PC-9 (cell line): ENCODE measurements at regions not wholly inside any gene's neighbourhood (a gene's known extent, or its start where the extent isn't known, plus 50 kb on each side); places are given as distances from the start of the nearest gene placed in this dataset.

Source experiments
- BruUV-seq: library from RNA; stranded (reverse); fragments of 400-500 nt; replicated peaks from 2 replicates; lab custom pipeline; 2021; lab: Mats Ljungman, UMichigan
- CTCF ChIA-PET: fragments of 300-600 bp; sonication (Branson Sonifier 250); formaldehyde crosslinking; loops from one replicate; lab custom pipeline; 2022; ENCODE audit warnings: antibody characterized with exemption; lab: Charles Lee
- POLR2A ChIA-PET: fragments of 300-600 bp; sonication (Branson Sonifier 250); formaldehyde crosslinking; loops from one replicate; lab custom pipeline; 2022; ENCODE audit warnings: antibody characterized with exemption; ENCODE audit not compliant: unreplicated experiment; lab: Charles Lee
- DNase-seq, 2 experiments: peaks; one replicate each; pipeline versions ENCODE4 v3.0.0 to v3.0.0-alpha.2; 2015 to 2022; ENCODE audit warnings: mixed read lengths in 1 of 2
- H2AFZ ChIP-seq: fragments of 200-600 bp; sonication (generic); 2 replicates; pipeline ENCODE4 v1.8.1; 2017; ENCODE audit warnings: antibody characterized with exemption
- H3F3A ChIP-seq: fragments of 200-600 bp; sonication (generic); 2 replicates; pipeline ENCODE4 v1.8.1; 2017; ENCODE audit warnings: antibody characterized with exemption, mild to moderate bottlenecking, low read depth; ENCODE audit not compliant: insufficient read depth
- H3K27ac ChIP-seq: fragments of 200-600 bp; sonication (generic); 2 replicates; pipeline ENCODE4 v1.6.1; 2016; ENCODE audit warnings: mixed run types
- H3K27me3 ChIP-seq: fragments of 200-600 bp; sonication (generic); 2 replicates; pipeline ENCODE4 v1.6.1; 2016; ENCODE audit warnings: low read depth, mixed run types; ENCODE audit not compliant: insufficient read depth
- H3K36me3 ChIP-seq: fragments of 200-600 bp; sonication (generic); 2 replicates; pipeline ENCODE4 v1.6.1; 2016; ENCODE audit warnings: low read depth, mixed run types
- H3K4me1 ChIP-seq: fragments of 200-600 bp; sonication (generic); replicated peaks from 2 replicates; pipeline ENCODE4 v1.6.1; 2016; ENCODE audit warnings: mixed run types; ENCODE audit not compliant: insufficient read depth
- H3K4me2 ChIP-seq: fragments of 200-600 bp; sonication (generic); 2 replicates; pipeline ENCODE4 v1.6.1; 2017; ENCODE audit warnings: mixed run types
- H3K4me3 ChIP-seq: fragments of 200-600 bp; sonication (generic); 2 replicates; pipeline ENCODE4 v1.6.1; 2016; ENCODE audit warnings: mixed run types
- H3K79me2 ChIP-seq: fragments of 200-600 bp; sonication (generic); 2 replicates; pipeline ENCODE4 v1.6.1; 2017; ENCODE audit warnings: low read depth, mixed run types
- H3K9me2 ChIP-seq: fragments of 200-600 bp; sonication (generic); 2 replicates; pipeline ENCODE4 v1.8.1; 2017; ENCODE audit warnings: mild to moderate bottlenecking; ENCODE audit not compliant: insufficient read depth
- H3K9me3 ChIP-seq: fragments of 200-600 bp; sonication (generic); 2 replicates; pipeline ENCODE4 v1.8.1; 2016; ENCODE audit warnings: low read depth; ENCODE audit not compliant: insufficient read depth
- H4K20me1 ChIP-seq: fragments of 200-600 bp; sonication (generic); 2 replicates; pipeline ENCODE4 v1.8.1; 2017; ENCODE audit not compliant: insufficient read depth
- EZH2 ChIP-seq: fragments of 200-600 bp; sonication (generic); IDR thresholded peaks from 2 replicates; pipeline ENCODE4 v1.8.0; 2017; ENCODE audit warnings: antibody characterized with exemption, low read depth
- intact Hi-C: fragments of 100-400 bp; cut with micrococcal nuclease; formaldehyde crosslinking; loops from one replicate; pipeline ENCODE4 v1.10.0; 2022; ENCODE audit not compliant: unreplicated experiment
- TF ChIP-seq, protein P1 (sequence below): fragments of 200-600 bp; sonication (generic); conservative IDR thresholded peaks from 2 replicates; pipeline ENCODE4 v1.6.1; 2017; ENCODE audit warnings: mixed run types, antibody characterized with exemption, mild to moderate bottlenecking, moderate library complexity

- Histone ChIP-seq H3K36me3 (no peaks in the 10 kb centered on the region), H3K4me3 (no peak overlapping the region), H3K9me3 (no peaks in the 10 kb centered on the region), H2AFZ (no peak overlapping the region), H3K27ac (no peak overlapping the region), H4K20me1 (no peaks in the 10 kb centered on the region), H3K4me2 (no peak overlapping the region), H3K79me2 (no peaks in the 10 kb centered on the region), H3F3A (no peaks in the 10 kb centered on the region), H3K27me3 (no peaks in the 10 kb centered on the region), H3K9me2 (no peaks in the 10 kb centered on the region), H3K4me1 (no peaks in the 10 kb centered on the region)
- no peak for DNase-seq
- intact Hi-C loops = no loop called here
- TF ChIP-seq EZH2 = no peak
- TF ChIP-seq, protein P1, sequence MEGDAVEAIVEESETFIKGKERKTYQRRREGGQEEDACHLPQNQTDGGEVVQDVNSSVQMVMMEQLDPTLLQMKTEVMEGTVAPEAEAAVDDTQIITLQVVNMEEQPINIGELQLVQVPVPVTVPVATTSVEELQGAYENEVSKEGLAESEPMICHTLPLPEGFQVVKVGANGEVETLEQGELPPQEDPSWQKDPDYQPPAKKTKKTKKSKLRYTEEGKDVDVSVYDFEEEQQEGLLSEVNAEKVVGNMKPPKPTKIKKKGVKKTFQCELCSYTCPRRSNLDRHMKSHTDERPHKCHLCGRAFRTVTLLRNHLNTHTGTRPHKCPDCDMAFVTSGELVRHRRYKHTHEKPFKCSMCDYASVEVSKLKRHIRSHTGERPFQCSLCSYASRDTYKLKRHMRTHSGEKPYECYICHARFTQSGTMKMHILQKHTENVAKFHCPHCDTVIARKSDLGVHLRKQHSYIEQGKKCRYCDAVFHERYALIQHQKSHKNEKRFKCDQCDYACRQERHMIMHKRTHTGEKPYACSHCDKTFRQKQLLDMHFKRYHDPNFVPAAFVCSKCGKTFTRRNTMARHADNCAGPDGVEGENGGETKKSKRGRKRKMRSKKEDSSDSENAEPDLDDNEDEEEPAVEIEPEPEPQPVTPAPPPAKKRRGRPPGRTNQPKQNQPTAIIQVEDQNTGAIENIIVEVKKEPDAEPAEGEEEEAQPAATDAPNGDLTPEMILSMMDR = no peak
- BruUV-seq = no TSS peak
- CTCF ChIA-PET = no interaction called here
- POLR2A ChIA-PET = no interaction called here
Measured at GRCh38 chr13:63942372-63942771, 2526.7 kb upstream of the PCDH20 start.

GRCh38 chr13:63938851-63939250, 2523.2 kb upstream of the PCDH20 start:
- ChIA-PET POLR2A (no interaction called here), CTCF (no interaction called here)
- H3K4me3 ChIP-seq = no peak overlapping the region
- no peaks in the 10 kb centered on the region for H4K20me1 ChIP-seq
- H3K36me3 ChIP-seq = no peaks in the 10 kb centered on the region
- H3K4me1 ChIP-seq = no peaks in the 10 kb centered on the region
- no peak overlapping the region for H2AFZ ChIP-seq
- H3F3A ChIP-seq = no peaks in the 10 kb centered on the region
- no peaks in the 10 kb centered on the region for H3K79me2 ChIP-seq
- DNase-seq = no peak
- no peak overlapping the region for H3K27ac ChIP-seq
- intact Hi-C loops = no loop called here
- H3K4me2 ChIP-seq = no peak overlapping the region
- BruUV-seq = no TSS peak
- no peak for TF ChIP-seq EZH2
- TF ChIP-seq, protein P1 = no peak
- no peaks in the 10 kb centered on the region for H3K9me2 ChIP-seq
- H3K27me3 ChIP-seq = no peaks in the 10 kb centered on the region
- no peaks in the 10 kb centered on the region for H3K9me3 ChIP-seq

- Histone ChIP-seq H4K20me1 (no peaks in the 10 kb centered on the region), H3K9me3 (no peaks in the 10 kb centered on the region; the same call in 1 of the 2 replicates), H3K4me2 (no peak overlapping the region), H2AFZ (no peak overlapping the region), H3F3A (no peaks in the 10 kb centered on the region), H3K36me3 (no peaks in the 10 kb centered on the region), H3K27ac (no peak overlapping the region), H3K27me3 (no peaks in the 10 kb centered on the region), H3K4me1 (no peaks in the 10 kb centered on the region), H3K79me2 (no peaks in the 10 kb centered on the region), H3K4me3 (no peak overlapping the region), H3K9me2 (no peaks in the 10 kb centered on the region)
- POLR2A ChIA-PET = no interaction called here
- intact Hi-C loops = no loop called here
- BruUV-seq = no TSS peak
- DNase-seq = no peak
- CTCF ChIA-PET = no interaction called here
- no peak for TF ChIP-seq EZH2
- TF ChIP-seq, protein P1 = no peak
Measured at GRCh38 chr13:63910511-63910910, 2494.9 kb upstream of the PCDH20 start.
